ENCODE measurements at regions not wholly inside any gene's neighbourhood (a gene's known extent, or its start where the extent isn't known, plus 50 kb on each side); places are given as distances from the start of the nearest gene placed in this dataset.

- no peak for TF ChIP-seq CTCF (IDR thresholded peaks at IDR 0.05; ENCODE audit: insufficient read depth, low read length)
- H3K4me3 ChIP-seq (ENCODE audit: low read depth, low read length), result no peak overlapping the region
- DNase-seq (ENCODE audit: low read depth), result peak; percentile 28
Observed at GRCh38 chr7:94228678-94229077, 166.0 kb upstream of the COL1A2 start.

DNA sequence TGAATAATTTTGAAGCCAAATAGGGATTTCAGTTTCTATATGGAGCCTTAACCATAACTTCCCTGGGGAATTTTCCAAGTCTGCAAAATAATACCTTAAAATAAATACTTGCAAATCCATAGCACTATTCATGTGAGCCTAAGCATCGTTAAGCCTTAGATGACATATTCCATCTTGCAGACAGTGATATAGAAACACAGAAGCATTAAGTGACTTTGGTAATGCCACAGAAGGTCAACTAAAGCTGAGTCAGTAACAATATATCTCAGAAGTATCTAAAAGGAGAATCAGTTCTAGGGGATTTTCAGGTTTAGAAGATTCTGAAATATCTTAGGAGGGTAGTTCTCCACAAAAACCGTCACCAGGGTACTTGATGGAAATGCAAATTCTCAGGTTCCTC lies 163.4 kb upstream of the COL1A2 start:
- DNase-seq (ENCODE audit: low read depth), result no peak
- TF ChIP-seq CTCF (IDR thresholded peaks at IDR 0.05; ENCODE audit: insufficient read depth, low read length), result no peak
- H3K4me3 ChIP-seq (ENCODE audit: low read depth, low read length), result no peak overlapping the region

GRCh38 chr7:94236960-94237359 lies 157.7 kb upstream of the COL1A2 start:
- no peak overlapping the region for H3K4me3 ChIP-seq (ENCODE audit: low read depth, low read length)
- TF ChIP-seq CTCF (IDR thresholded peaks at IDR 0.05; ENCODE audit: insufficient read depth, low read length), result no peak
- no peak for DNase-seq (ENCODE audit: low read depth)

GRCh38 chr7:94237417-94237816 lies 157.3 kb upstream of the COL1A2 start:
- H3K4me3 ChIP-seq (ENCODE audit: low read depth, low read length), result no peak overlapping the region
- no peak for TF ChIP-seq CTCF (IDR thresholded peaks at IDR 0.05; ENCODE audit: insufficient read depth, low read length)
- DNase-seq (ENCODE audit: low read depth), result no peak

DNA sequence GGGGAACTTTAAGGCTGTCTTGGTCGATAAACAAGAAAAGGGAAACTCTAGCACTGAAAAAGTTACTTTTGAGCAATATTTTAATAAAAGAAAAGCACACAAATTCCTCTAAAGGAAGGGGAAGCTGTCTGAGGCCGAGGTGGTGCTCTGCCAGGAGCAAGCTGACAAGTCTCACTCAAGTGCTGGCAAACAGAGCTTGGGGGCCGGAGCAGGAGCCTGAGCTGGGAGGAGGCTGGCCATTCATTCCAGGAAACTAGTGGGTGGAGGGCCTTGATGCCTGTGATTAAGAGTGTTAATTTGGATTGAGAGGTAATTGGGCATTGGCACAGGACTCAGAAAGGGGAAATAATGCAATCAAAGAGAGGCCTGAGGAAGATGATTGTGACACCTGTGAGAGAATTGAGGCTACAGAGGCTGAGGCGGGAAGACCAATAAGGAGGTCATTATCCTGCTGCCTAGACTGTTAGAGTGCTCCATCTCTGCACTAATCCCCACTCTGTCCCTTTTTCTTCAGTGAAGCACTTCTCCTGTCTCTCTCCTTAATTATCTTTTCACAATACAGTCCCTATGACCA lies 154.9 kb upstream of the COL1A2 start:
- TF ChIP-seq CTCF (IDR thresholded peaks at IDR 0.05; ENCODE audit: insufficient read depth, low read length), result no peak

GRCh38 chr7:94240902-94241301 lies 153.8 kb upstream of the COL1A2 start:
- H3K4me3 ChIP-seq (ENCODE audit: low read depth, low read length), result no peak overlapping the region
- peak; percentile 83 for DNase-seq (ENCODE audit: low read depth)
- TF ChIP-seq CTCF (IDR thresholded peaks at IDR 0.05; ENCODE audit: insufficient read depth, low read length), result no peak

More for the DNA sequence above, 154.9 kb upstream of the COL1A2 start:
- H3K4me3 ChIP-seq (ENCODE audit: low read depth, low read length), result no peak overlapping the region
- DNase-seq (ENCODE audit: low read depth), result no peak

GRCh38 chr7:94241402-94241925 lies 153.2 kb upstream of the COL1A2 start:
- H3K4me3 ChIP-seq (ENCODE audit: low read depth, low read length), result no peak overlapping the region

More at GRCh38 chr7:94241402-94241925, 153.2 kb upstream of the COL1A2 start:
- no peak for TF ChIP-seq CTCF (IDR thresholded peaks at IDR 0.05; ENCODE audit: insufficient read depth, low read length)
- DNase-seq (ENCODE audit: low read depth), result peak; percentile 44

Data from fibroblast of the aortic adventitia (primary cell).